ENCODE measurements at regions not wholly inside any gene's neighbourhood (a gene's known extent, or its start where the extent isn't known, plus 50 kb on each side); places are given as distances from the start of the nearest gene placed in this dataset.
"Not testable (repeated sequence)": the region's sequence is repeated elsewhere in the genome, so short reads cannot be mapped to it uniquely, and the experiment has no call there.

GRCh38 chr1:172940174-172940855 lies 110.4 kb downstream of the TNFSF18 start:
- Histone ChIP-seq H3K4me1 (ENCODE audit: insufficient read depth) (peaks cover 3% of the 10 kb centered on the region), H3K27ac (no peak overlapping the region), H2AFZ (no peak overlapping the region), H3K27me3 (no peaks in the 10 kb centered on the region), H3K36me3 (replicated peaks; ENCODE audit: insufficient read depth, low read depth) (no peaks in the 10 kb centered on the region), H3K9me3 (ENCODE audit: low read depth) (no peaks in the 10 kb centered on the region), H4K20me1 (ENCODE audit: insufficient read depth, poor library complexity, severe bottlenecking) (no peaks in the 10 kb centered on the region), H3K4me3 (no peak overlapping the region), H3K9me2 (replicated peaks; ENCODE audit: insufficient read depth) (no peaks in the 10 kb centered on the region), H3K4me2 (no peak overlapping the region), H3K79me2 (no peaks in the 10 kb centered on the region)
- 55% methylated on average over 5 of the region's 5 CpGs for whole genome bisulfite sequencing (ENCODE audit: low lambda C conversion rate, missing lambda C conversion rate)
- DNase-seq (ENCODE audit: low spot score), result no peak
- TF ChIP-seq EZH2 (IDR thresholded peaks at IDR 0.05; ENCODE audit: borderline replicate concordance) (no peak), EZH2phosphoT487 (IDR thresholded peaks at IDR 0.05; ENCODE audit: low read depth, severe bottlenecking, unreplicated experiment) (no peak)
- TF ChIP-seq, protein P1, sequence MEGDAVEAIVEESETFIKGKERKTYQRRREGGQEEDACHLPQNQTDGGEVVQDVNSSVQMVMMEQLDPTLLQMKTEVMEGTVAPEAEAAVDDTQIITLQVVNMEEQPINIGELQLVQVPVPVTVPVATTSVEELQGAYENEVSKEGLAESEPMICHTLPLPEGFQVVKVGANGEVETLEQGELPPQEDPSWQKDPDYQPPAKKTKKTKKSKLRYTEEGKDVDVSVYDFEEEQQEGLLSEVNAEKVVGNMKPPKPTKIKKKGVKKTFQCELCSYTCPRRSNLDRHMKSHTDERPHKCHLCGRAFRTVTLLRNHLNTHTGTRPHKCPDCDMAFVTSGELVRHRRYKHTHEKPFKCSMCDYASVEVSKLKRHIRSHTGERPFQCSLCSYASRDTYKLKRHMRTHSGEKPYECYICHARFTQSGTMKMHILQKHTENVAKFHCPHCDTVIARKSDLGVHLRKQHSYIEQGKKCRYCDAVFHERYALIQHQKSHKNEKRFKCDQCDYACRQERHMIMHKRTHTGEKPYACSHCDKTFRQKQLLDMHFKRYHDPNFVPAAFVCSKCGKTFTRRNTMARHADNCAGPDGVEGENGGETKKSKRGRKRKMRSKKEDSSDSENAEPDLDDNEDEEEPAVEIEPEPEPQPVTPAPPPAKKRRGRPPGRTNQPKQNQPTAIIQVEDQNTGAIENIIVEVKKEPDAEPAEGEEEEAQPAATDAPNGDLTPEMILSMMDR (IDR thresholded peaks at IDR 0.05; ENCODE audit: poor library complexity), result no peak

- Histone ChIP-seq H3K9me2 (replicated peaks; ENCODE audit: insufficient read depth) (no peaks in the 10 kb centered on the region), H3K36me3 (replicated peaks; ENCODE audit: insufficient read depth, low read depth) (no peaks in the 10 kb centered on the region), H3K27me3 (no peaks in the 10 kb centered on the region), H3K9me3 (ENCODE audit: low read depth) (no peaks in the 10 kb centered on the region), H2AFZ (no peak overlapping the region), H4K20me1 (ENCODE audit: insufficient read depth, poor library complexity, severe bottlenecking) (no peaks in the 10 kb centered on the region), H3K79me2 (no peaks in the 10 kb centered on the region), H3K27ac (no peak overlapping the region), H3K4me1 (ENCODE audit: insufficient read depth) (peaks cover 3% of the 10 kb centered on the region), H3K4me2 (no peak overlapping the region), H3K4me3 (no peak overlapping the region)
- 100% methylated on average over 1 of the region's 1 CpG for WGBS (ENCODE audit: low lambda C conversion rate, missing lambda C conversion rate)
- DNase-seq (ENCODE audit: low spot score), result no peak
- TF ChIP-seq EZH2 (IDR thresholded peaks at IDR 0.05; ENCODE audit: borderline replicate concordance), result no peak
- TF ChIP-seq, protein P1 (IDR thresholded peaks at IDR 0.05; ENCODE audit: poor library complexity), result no peak
- TF ChIP-seq EZH2phosphoT487 (IDR thresholded peaks at IDR 0.05; ENCODE audit: low read depth, severe bottlenecking, unreplicated experiment), result no peak
Observed at GRCh38 chr1:172941471-172941870, 109.3 kb downstream of the TNFSF18 start.

- TF ChIP-seq EZH2phosphoT487 (IDR thresholded peaks at IDR 0.05; ENCODE audit: low read depth, severe bottlenecking, unreplicated experiment) (no peak), EZH2 (IDR thresholded peaks at IDR 0.05; ENCODE audit: borderline replicate concordance) (no peak)
- TF ChIP-seq, protein P1 (IDR thresholded peaks at IDR 0.05; ENCODE audit: poor library complexity), result no peak
- 87% methylated on average over 2 of the region's 2 CpGs for WGBS (ENCODE audit: low lambda C conversion rate, missing lambda C conversion rate)
- no peaks in the 10 kb centered on the region for H3K9me3 ChIP-seq (ENCODE audit: low read depth)
Observed at GRCh38 chr1:172941945-172942344, 108.8 kb downstream of the TNFSF18 start.

DNA sequence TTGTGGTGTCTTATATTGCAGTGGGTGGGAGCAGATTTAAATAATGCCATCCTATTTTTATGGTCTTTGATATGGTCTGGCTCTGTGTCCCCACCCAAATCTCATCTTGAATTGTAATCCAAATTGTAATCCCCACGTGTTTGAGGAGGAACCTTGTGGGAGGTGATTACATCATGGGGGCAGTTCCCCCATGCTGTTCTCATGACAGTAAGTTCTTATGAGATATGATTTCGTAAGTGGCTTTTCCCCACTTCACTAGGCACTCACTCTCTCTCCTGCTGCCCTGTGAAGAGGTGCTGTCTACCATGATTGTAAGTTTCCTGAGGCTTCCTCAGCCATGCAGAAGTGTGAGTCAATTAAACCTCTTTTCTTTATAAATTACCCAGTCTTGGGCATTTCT lies 107.6 kb downstream of the TNFSF18 start:
- H2AFZ ChIP-seq; DNase-seq (ENCODE audit: low spot score); H3K27me3 ChIP-seq; H3K9me2 ChIP-seq (replicated peaks; ENCODE audit: insufficient read depth); H3K36me3 ChIP-seq (replicated peaks; ENCODE audit: insufficient read depth, low read depth); H3K4me3 ChIP-seq; H4K20me1 ChIP-seq (ENCODE audit: insufficient read depth, poor library complexity, severe bottlenecking); H3K27ac ChIP-seq; H3K4me2 ChIP-seq; H3K79me2 ChIP-seq; H3K4me1 ChIP-seq (ENCODE audit: insufficient read depth); H3K9me3 ChIP-seq (ENCODE audit: low read depth): not testable (repeated sequence)
- 75% methylated on average over 2 of the region's 2 CpGs for WGBS (ENCODE audit: low lambda C conversion rate, missing lambda C conversion rate)

More at GRCh38 chr1:172941945-172942344, 108.8 kb downstream of the TNFSF18 start:
- H4K20me1 ChIP-seq (ENCODE audit: insufficient read depth, poor library complexity, severe bottlenecking), result no peaks in the 10 kb centered on the region
- peaks cover 3% of the 10 kb centered on the region for H3K4me1 ChIP-seq (ENCODE audit: insufficient read depth)
- no peak for DNase-seq (ENCODE audit: low spot score)
- H3K4me2 ChIP-seq, result no peak overlapping the region
- no peak overlapping the region for H2AFZ ChIP-seq
- H3K27ac ChIP-seq, result no peak overlapping the region
- H3K27me3 ChIP-seq, result no peaks in the 10 kb centered on the region
- H3K9me2 ChIP-seq (replicated peaks; ENCODE audit: insufficient read depth), result no peaks in the 10 kb centered on the region
- no peaks in the 10 kb centered on the region for H3K36me3 ChIP-seq (replicated peaks; ENCODE audit: insufficient read depth, low read depth)
- no peak overlapping the region for H3K4me3 ChIP-seq
- no peaks in the 10 kb centered on the region for H3K79me2 ChIP-seq
